ENCODE measurements at regions not wholly inside any gene's neighbourhood (a gene's known extent, or its start where the extent isn't known, plus 50 kb on each side); places are given as distances from the start of the nearest gene placed in this dataset.

DNA sequence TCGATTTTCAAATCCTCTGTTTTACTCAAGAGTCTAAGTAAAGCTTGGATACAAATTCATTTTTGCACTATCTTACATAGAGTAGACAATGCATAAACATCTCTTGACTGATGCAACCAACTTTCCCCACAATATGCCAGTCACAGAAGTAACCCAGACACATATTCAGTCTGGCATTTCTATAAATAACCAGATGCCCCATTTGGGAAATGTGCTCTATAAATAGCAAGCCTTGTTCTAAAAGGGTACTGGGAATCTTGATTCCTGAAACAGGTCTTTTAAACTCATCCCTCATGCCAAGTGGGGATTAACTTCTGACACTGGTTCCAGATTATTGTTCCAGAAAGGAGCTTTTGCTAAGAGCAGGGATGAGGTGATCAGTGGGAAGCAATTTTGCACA is 411.7 kb downstream of the EPM2A start:
- no peaks in the 10 kb centered on the region for H4K20me1 ChIP-seq (ENCODE audit: insufficient read depth, low read depth, low read length)
- no peak overlapping the region for H2AFZ ChIP-seq (ENCODE audit: low read length)
- no peak overlapping the region for H3K4me2 ChIP-seq (ENCODE audit: low read depth, low read length, poor library complexity, severe bottlenecking)
- H3K27ac ChIP-seq (ENCODE audit: low read length), result no peak overlapping the region
- H3K4me3 ChIP-seq (ENCODE audit: low read length), result no peak overlapping the region
- no peak for DNase-seq
- H3K4me1 ChIP-seq (ENCODE audit: low read length), result no peaks in the 10 kb centered on the region
- H3K9ac ChIP-seq (ENCODE audit: low read length), result no peak overlapping the region
- H3K9me3 ChIP-seq (ENCODE audit: low read length), result no peaks in the 10 kb centered on the region
- H3K36me3 ChIP-seq (ENCODE audit: insufficient read depth, low read length), result no peaks in the 10 kb centered on the region
- H3K27me3 ChIP-seq (ENCODE audit: low read length), result no peaks in the 10 kb centered on the region
- H3K79me2 ChIP-seq (ENCODE audit: low read length), result no peaks in the 10 kb centered on the region
- no peaks in the 10 kb centered on the region for H3K9me2 ChIP-seq (replicated peaks; ENCODE audit: insufficient read depth, low read length)

DNA sequence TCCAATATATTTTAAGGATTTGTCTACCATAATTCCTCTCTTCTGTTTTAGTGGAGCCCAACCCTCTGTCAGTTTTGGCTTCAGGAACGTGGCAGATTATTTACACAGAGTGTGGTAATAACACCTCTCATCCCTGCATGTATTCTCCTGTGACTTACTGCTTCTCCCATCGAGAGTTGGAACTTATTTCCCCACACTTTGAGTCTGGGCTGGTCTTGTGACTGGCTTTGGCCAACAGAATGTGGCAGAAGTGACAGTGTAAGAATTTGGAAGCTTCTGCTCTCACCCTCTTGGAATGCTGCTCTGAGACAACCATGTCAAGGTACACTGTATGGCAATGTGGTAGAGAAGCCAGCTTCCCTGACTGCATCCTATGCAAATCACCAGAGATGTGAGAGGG is 407.7 kb downstream of the EPM2A start:
- no peaks in the 10 kb centered on the region for H3K9me2 ChIP-seq (replicated peaks; ENCODE audit: insufficient read depth, low read length)
- no peaks in the 10 kb centered on the region for H3K27me3 ChIP-seq (ENCODE audit: low read length)
- no peak for DNase-seq
- H3K9ac ChIP-seq (ENCODE audit: low read length), result no peak overlapping the region
- no peaks in the 10 kb centered on the region for H3K36me3 ChIP-seq (ENCODE audit: insufficient read depth, low read length)
- no peaks in the 10 kb centered on the region for H4K20me1 ChIP-seq (ENCODE audit: insufficient read depth, low read depth, low read length)
- H3K9me3 ChIP-seq (ENCODE audit: low read length), result no peaks in the 10 kb centered on the region
- no peak overlapping the region for H3K27ac ChIP-seq (ENCODE audit: low read length)
- H3K79me2 ChIP-seq (ENCODE audit: low read length), result no peaks in the 10 kb centered on the region
- H3K4me1 ChIP-seq (ENCODE audit: low read length), result no peaks in the 10 kb centered on the region
- H3K4me2 ChIP-seq (ENCODE audit: low read depth, low read length, poor library complexity, severe bottlenecking), result no peak overlapping the region
- H2AFZ ChIP-seq (ENCODE audit: low read length), result no peak overlapping the region
- H3K4me3 ChIP-seq (ENCODE audit: low read length), result no peak overlapping the region

DNA sequence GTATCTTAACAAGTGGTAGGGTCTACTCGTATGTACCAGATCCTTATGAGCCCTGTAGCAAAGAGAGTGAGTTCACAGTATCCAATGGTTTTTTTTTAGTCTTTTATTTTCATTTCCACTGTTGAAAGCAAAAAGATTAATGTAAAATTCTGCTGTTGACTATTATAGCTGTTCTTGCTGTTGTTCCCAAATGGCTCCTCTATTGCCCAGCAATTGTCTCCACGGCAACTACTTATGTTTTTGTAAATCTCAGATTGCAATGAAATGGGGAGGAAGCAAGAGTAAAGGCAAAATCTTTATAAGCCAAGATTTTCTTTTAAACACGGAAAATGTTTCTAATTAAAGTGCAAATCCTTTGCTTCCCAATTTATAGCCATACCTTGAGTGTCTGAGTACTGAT is 406.1 kb downstream of the EPM2A start:
- Histone ChIP-seq H3K9me3 (ENCODE audit: low read length) (no peaks in the 10 kb centered on the region), H3K4me3 (ENCODE audit: low read length) (no peak overlapping the region), H3K79me2 (ENCODE audit: low read length) (no peaks in the 10 kb centered on the region), H2AFZ (ENCODE audit: low read length) (no peak overlapping the region), H3K9ac (ENCODE audit: low read length) (no peak overlapping the region), H3K36me3 (ENCODE audit: insufficient read depth, low read length) (no peaks in the 10 kb centered on the region), H3K4me1 (ENCODE audit: low read length) (no peaks in the 10 kb centered on the region), H3K27ac (ENCODE audit: low read length) (no peak overlapping the region), H4K20me1 (ENCODE audit: insufficient read depth, low read depth, low read length) (no peaks in the 10 kb centered on the region), H3K4me2 (ENCODE audit: low read depth, low read length, poor library complexity, severe bottlenecking) (no peak overlapping the region), H3K9me2 (replicated peaks; ENCODE audit: insufficient read depth, low read length) (no peaks in the 10 kb centered on the region), H3K27me3 (ENCODE audit: low read length) (no peaks in the 10 kb centered on the region)
- DNase-seq, result no peak

DNA sequence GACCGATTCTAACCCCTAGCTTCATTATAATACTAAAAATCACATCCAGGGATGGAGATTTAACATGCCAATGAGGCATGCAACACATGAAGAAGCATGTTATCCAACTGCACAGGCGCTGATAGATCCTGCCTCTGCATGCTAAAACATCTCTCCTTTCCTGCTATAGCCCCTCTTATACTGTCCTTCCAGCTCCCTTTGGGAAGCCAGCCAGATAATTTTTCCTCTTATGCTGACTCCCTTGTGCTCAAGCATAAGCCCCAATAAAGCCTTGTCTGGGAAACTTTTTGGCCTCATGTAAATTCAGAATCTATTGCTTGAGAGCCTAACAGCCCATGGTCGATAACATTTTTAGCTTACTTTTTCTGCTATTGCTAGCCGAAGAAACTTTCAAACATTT is 404.3 kb downstream of the EPM2A start:
- Histone ChIP-seq H3K9me3 (ENCODE audit: low read length) (no peaks in the 10 kb centered on the region), H3K4me3 (ENCODE audit: low read length) (no peak overlapping the region), H3K4me2 (ENCODE audit: low read depth, low read length, poor library complexity, severe bottlenecking) (no peak overlapping the region), H3K9ac (ENCODE audit: low read length) (no peak overlapping the region), H4K20me1 (ENCODE audit: insufficient read depth, low read depth, low read length) (no peaks in the 10 kb centered on the region), H3K4me1 (ENCODE audit: low read length) (no peaks in the 10 kb centered on the region), H3K27ac (ENCODE audit: low read length) (no peak overlapping the region), H2AFZ (ENCODE audit: low read length) (no peak overlapping the region), H3K36me3 (ENCODE audit: insufficient read depth, low read length) (no peaks in the 10 kb centered on the region), H3K9me2 (replicated peaks; ENCODE audit: insufficient read depth, low read length) (no peaks in the 10 kb centered on the region), H3K27me3 (ENCODE audit: low read length) (no peaks in the 10 kb centered on the region), H3K79me2 (ENCODE audit: low read length) (no peaks in the 10 kb centered on the region)
- DNase-seq, result no peak

DNA sequence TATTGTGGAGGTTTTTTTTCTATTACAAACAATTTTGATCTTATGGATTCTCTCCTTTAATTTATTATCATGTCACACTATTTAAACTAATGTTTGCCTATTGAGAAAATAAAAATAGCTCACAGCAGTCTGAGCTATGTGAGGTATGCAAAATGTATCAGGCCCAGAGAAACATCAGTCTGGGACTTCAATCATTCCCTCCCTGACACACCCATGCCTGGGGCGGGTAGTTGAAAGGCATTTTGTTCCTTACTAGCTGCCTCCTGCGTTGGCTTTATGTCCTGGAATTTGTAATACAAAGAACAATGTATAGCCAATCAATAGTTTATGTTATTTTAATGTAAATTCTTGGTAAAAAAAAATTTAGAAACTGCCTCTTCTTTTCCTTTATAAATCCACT is 403.3 kb downstream of the EPM2A start:
- Histone ChIP-seq H3K27me3 (ENCODE audit: low read length) (no peaks in the 10 kb centered on the region), H3K9me2 (replicated peaks; ENCODE audit: insufficient read depth, low read length) (no peaks in the 10 kb centered on the region), H3K4me1 (ENCODE audit: low read length) (no peaks in the 10 kb centered on the region), H3K79me2 (ENCODE audit: low read length) (no peaks in the 10 kb centered on the region), H3K27ac (ENCODE audit: low read length) (no peak overlapping the region), H3K36me3 (ENCODE audit: insufficient read depth, low read length) (no peaks in the 10 kb centered on the region), H3K4me3 (ENCODE audit: low read length) (no peak overlapping the region), H2AFZ (ENCODE audit: low read length) (no peak overlapping the region), H4K20me1 (ENCODE audit: insufficient read depth, low read depth, low read length) (no peaks in the 10 kb centered on the region), H3K9me3 (ENCODE audit: low read length) (no peaks in the 10 kb centered on the region), H3K4me2 (ENCODE audit: low read depth, low read length, poor library complexity, severe bottlenecking) (no peak overlapping the region), H3K9ac (ENCODE audit: low read length) (no peak overlapping the region)
- DNase-seq, result no peak

DNA sequence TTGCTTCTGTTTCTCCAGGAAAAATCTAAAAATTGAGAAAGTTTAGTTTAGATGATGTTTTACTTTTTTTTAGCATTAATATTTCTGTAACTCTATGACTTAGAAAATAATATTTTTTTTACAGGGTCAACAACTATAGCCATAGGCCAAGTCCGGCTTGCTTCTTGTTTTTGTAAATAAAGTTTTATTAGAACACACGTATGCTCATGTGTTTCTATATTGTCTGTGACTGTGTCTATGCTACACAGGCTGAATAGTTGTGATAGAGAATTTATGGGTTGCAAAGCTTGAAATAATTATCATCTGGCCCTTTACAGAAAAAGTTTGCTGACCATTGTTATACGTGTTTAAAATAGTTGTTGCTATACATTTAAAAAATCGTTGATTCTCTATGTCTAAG is 399.2 kb downstream of the EPM2A start:
- Histone ChIP-seq H2AFZ (ENCODE audit: low read length) (no peak overlapping the region), H3K4me1 (ENCODE audit: low read length) (no peaks in the 10 kb centered on the region), H3K79me2 (ENCODE audit: low read length) (no peaks in the 10 kb centered on the region), H3K4me3 (ENCODE audit: low read length) (no peak overlapping the region), H4K20me1 (ENCODE audit: insufficient read depth, low read depth, low read length) (no peaks in the 10 kb centered on the region), H3K4me2 (ENCODE audit: low read depth, low read length, poor library complexity, severe bottlenecking) (no peak overlapping the region), H3K36me3 (ENCODE audit: insufficient read depth, low read length) (no peaks in the 10 kb centered on the region), H3K9me2 (replicated peaks; ENCODE audit: insufficient read depth, low read length) (no peaks in the 10 kb centered on the region), H3K27ac (ENCODE audit: low read length) (no peak overlapping the region), H3K9ac (ENCODE audit: low read length) (no peak overlapping the region), H3K9me3 (ENCODE audit: low read length) (no peaks in the 10 kb centered on the region), H3K27me3 (ENCODE audit: low read length) (no peaks in the 10 kb centered on the region)
- no peak for DNase-seq

DNA sequence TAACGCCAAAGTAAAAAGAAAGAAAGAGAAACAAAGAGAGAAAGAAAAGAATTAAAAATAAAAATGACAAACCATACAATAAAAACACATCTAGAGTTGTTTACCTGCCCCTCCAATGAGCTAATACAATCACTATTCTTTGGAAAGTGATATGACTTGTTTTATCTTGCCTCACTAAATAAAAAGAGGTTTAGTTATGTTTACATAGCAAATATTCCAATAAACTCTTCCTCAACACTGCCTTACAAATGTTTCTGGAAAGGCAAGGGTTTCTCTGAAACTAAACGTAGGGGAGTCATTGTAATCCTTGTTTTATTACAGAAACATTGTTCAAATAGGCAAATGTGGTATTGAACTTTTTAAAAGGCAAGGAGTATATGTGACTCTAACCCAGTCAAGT is 396.2 kb downstream of the EPM2A start:
- H3K27ac ChIP-seq (ENCODE audit: low read length), result no peak overlapping the region
- no peaks in the 10 kb centered on the region for H3K9me2 ChIP-seq (replicated peaks; ENCODE audit: insufficient read depth, low read length)
- no peaks in the 10 kb centered on the region for H3K9me3 ChIP-seq (ENCODE audit: low read length)
- no peak overlapping the region for H3K4me3 ChIP-seq (ENCODE audit: low read length)
- no peak for DNase-seq
- H3K79me2 ChIP-seq (ENCODE audit: low read length), result no peaks in the 10 kb centered on the region
- H3K36me3 ChIP-seq (ENCODE audit: insufficient read depth, low read length), result no peaks in the 10 kb centered on the region
- no peaks in the 10 kb centered on the region for H3K4me1 ChIP-seq (ENCODE audit: low read length)
- no peaks in the 10 kb centered on the region for H3K27me3 ChIP-seq (ENCODE audit: low read length)
- H2AFZ ChIP-seq (ENCODE audit: low read length), result no peak overlapping the region
- no peaks in the 10 kb centered on the region for H4K20me1 ChIP-seq (ENCODE audit: insufficient read depth, low read depth, low read length)
- no peak overlapping the region for H3K4me2 ChIP-seq (ENCODE audit: low read depth, low read length, poor library complexity, severe bottlenecking)
- no peak overlapping the region for H3K9ac ChIP-seq (ENCODE audit: low read length)

DNA sequence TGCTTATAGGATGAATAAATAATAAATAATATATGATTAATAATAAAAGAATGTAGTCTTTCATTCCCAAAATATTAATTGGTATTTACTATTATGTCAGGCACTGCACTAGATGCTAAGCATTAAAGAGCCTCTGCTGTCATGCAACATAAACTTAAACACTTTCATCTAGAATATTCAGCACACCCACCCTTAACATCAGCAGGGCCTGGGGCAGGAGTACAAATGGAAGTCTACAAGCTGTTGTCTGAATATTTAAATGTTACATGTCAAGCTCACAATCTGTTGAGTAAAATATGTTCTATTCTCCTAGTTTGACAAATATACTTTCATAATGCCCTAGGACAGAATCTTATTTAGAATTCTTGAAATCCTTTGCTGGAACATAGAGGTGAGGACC is 395.1 kb downstream of the EPM2A start:
- DNase-seq, result no peak
- H3K27ac ChIP-seq (ENCODE audit: low read length), result no peak overlapping the region
- no peaks in the 10 kb centered on the region for H3K79me2 ChIP-seq (ENCODE audit: low read length)
- no peak overlapping the region for H3K9ac ChIP-seq (ENCODE audit: low read length)
- no peaks in the 10 kb centered on the region for H3K4me1 ChIP-seq (ENCODE audit: low read length)
- H3K4me3 ChIP-seq (ENCODE audit: low read length), result no peak overlapping the region
- H3K36me3 ChIP-seq (ENCODE audit: insufficient read depth, low read length), result no peaks in the 10 kb centered on the region
- H3K4me2 ChIP-seq (ENCODE audit: low read depth, low read length, poor library complexity, severe bottlenecking), result no peak overlapping the region
- no peaks in the 10 kb centered on the region for H3K9me2 ChIP-seq (replicated peaks; ENCODE audit: insufficient read depth, low read length)
- no peak overlapping the region for H2AFZ ChIP-seq (ENCODE audit: low read length)
- H3K27me3 ChIP-seq (ENCODE audit: low read length), result no peaks in the 10 kb centered on the region
- H4K20me1 ChIP-seq (ENCODE audit: insufficient read depth, low read depth, low read length), result peaks cover 3% of the 10 kb centered on the region; the same call in 1 of the 2 replicates
- H3K9me3 ChIP-seq (ENCODE audit: low read length), result no peaks in the 10 kb centered on the region

DNA sequence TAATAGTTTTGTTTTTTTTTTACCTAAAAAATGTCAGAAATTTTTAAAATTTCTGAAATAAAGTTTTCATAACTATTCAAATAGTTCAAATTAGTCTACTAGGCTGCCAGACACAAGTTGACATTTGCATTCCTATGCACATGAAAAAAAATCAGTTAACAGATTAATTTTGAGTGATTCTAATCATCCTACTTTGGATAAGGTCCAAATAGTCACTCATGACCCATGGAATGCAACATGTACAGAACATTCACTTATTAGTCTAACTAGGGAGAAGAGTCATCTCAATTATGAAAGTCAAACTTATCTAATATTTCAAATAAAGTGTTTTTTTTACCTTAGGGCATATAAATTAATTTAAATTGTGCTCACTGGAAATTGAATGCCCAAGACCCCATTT is 390.2 kb downstream of the EPM2A start:
- no peak for DNase-seq
- Histone ChIP-seq H3K36me3 (ENCODE audit: insufficient read depth, low read length) (no peaks in the 10 kb centered on the region), H3K9me2 (replicated peaks; ENCODE audit: insufficient read depth, low read length) (no peaks in the 10 kb centered on the region), H3K27me3 (ENCODE audit: low read length) (no peaks in the 10 kb centered on the region; the same call in 1 of the 2 replicates), H3K4me3 (ENCODE audit: low read length) (no peak overlapping the region), H3K9me3 (ENCODE audit: low read length) (no peaks in the 10 kb centered on the region), H3K27ac (ENCODE audit: low read length) (no peak overlapping the region), H3K79me2 (ENCODE audit: low read length) (no peaks in the 10 kb centered on the region), H3K4me2 (ENCODE audit: low read depth, low read length, poor library complexity, severe bottlenecking) (no peak overlapping the region), H3K4me1 (ENCODE audit: low read length) (peaks cover 17% of the 10 kb centered on the region), H3K9ac (ENCODE audit: low read length) (no peak overlapping the region), H2AFZ (ENCODE audit: low read length) (no peak overlapping the region), H4K20me1 (ENCODE audit: insufficient read depth, low read depth, low read length) (peaks cover 14% of the 10 kb centered on the region; the same call in 1 of the 2 replicates)
